ENCODE measurements at regions not wholly inside any gene's neighbourhood (a gene's known extent, or its start where the extent isn't known, plus 50 kb on each side); places are given as distances from the start of the nearest gene placed in this dataset.

DNA sequence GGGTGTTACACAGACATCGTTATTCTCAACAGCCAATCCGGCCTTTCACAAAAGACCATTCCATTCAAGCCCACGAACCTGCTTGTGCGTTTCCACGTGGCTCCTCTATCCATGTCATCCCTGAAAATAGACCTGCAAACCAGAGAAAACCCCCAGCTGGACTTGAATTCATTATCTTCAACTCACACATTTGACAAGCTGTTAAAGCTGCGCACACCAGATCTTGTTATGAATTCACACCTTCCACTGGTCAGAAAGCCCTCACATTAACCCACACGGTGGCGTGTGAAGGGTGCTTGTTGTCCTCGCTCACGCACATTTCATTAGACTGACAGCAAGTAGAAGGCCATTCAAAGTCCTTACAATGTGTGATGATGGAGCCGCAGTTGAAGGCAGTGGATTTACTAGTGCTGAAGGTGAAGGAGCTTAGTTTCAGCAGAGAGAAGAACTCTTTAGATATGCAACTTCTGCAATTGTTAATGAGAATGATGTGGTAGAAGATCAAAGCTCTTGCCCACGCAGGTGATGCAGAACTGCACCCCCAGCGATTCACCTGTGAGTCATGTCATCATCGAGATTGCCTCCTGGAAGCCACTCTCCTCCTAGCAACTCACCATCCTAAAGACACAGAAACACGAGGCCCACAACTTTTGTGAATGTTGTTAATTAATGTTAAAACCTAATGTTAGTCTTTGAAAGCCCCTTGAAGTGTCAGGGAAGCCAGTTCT, 224.8 kb upstream of the SOX11 start:
- DNase-seq (ENCODE audit: low read depth), result no peak
- TF ChIP-seq CTCF (IDR thresholded peaks at IDR 0.05; ENCODE audit: control insufficient read depth, extremely low read depth, insufficient read depth), result no peak
- H3K4me3 ChIP-seq (ENCODE audit: low read depth, low read length), result no peak overlapping the region

DNA sequence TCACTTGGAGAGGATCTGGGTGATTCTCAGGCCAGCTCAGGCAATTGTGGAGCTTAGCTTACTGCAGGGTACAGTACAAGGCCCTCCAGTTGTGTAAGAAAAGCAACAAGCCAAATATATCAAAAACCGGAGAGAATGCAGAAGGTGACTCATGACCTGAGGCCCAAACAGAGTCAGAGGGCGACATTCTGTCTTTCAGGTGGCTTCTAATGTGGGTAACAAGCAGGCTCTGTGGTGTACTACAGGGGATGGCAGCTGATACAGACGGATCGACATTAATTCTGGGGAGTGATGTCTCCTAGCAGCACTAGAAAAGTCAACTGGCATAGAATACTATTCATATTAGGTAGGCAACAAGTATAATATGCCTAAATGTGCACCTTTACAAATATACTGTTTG, 219.5 kb upstream of the SOX11 start:
- DNase-seq (ENCODE audit: low read depth), result no peak
- no peak overlapping the region for H3K4me3 ChIP-seq (ENCODE audit: low read depth, low read length)
- TF ChIP-seq CTCF (IDR thresholded peaks at IDR 0.05; ENCODE audit: control insufficient read depth, extremely low read depth, insufficient read depth), result no peak

GRCh38 chr2:5473635-5474034, 218.5 kb upstream of the SOX11 start:
- TF ChIP-seq CTCF (IDR thresholded peaks at IDR 0.05; ENCODE audit: control insufficient read depth, extremely low read depth, insufficient read depth), result no peak
- no peak overlapping the region for H3K4me3 ChIP-seq (ENCODE audit: low read depth, low read length)
- DNase-seq (ENCODE audit: low read depth), result no peak

DNA sequence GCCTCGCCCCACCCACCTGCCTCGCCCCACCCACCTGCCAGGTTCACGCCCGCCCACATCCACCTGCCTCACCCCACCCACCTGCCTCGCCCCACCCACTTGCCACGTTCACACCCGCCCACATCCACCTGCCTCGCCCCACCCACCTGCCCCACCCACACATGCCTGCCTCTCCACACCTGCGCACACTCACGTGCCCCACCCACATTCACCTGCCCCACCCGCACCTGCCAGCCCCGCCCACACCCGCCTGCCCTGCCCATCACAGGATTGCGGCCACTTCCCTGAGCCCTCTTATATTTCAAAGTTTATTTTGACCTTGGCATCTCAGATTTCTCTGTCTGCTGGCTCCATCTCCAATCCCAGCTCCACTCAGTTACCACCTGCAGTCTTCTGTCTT, 217.5 kb upstream of the SOX11 start:
- no peak for TF ChIP-seq CTCF (IDR thresholded peaks at IDR 0.05; ENCODE audit: control insufficient read depth, extremely low read depth, insufficient read depth)
- no peak for DNase-seq (ENCODE audit: low read depth)
- no peak overlapping the region for H3K4me3 ChIP-seq (ENCODE audit: low read depth, low read length)

GRCh38 chr2:5479265-5479928, 212.8 kb upstream of the SOX11 start:
- TF ChIP-seq CTCF (IDR thresholded peaks at IDR 0.05; ENCODE audit: control insufficient read depth, extremely low read depth, insufficient read depth), result no peak
- DNase-seq (ENCODE audit: low read depth), result no peak
- no peak overlapping the region for H3K4me3 ChIP-seq (ENCODE audit: low read depth, low read length)

- no peak overlapping the region for H3K4me3 ChIP-seq (ENCODE audit: low read depth, low read length)
- no peak for DNase-seq (ENCODE audit: low read depth)
- TF ChIP-seq CTCF (IDR thresholded peaks at IDR 0.05; ENCODE audit: control insufficient read depth, extremely low read depth, insufficient read depth), result no peak
These were observed 209.3 kb upstream of the SOX11 start for GRCh38 chr2:5482929-5483331.
